HEK293T (cell line): ENCODE measurements at regions not wholly inside any gene's neighbourhood (a gene's known extent, or its start where the extent isn't known, plus 50 kb on each side); places are given as distances from the start of the nearest gene placed in this dataset.

ENCODE experiments used
- ARNT ChIP-seq: fragments of 450-650 bp; IDR thresholded peaks from 2 replicates; pipeline ENCODE4 v1.6.1; 2017; ENCODE audit warnings: mild to moderate bottlenecking
- ELF4 ChIP-seq: fragments of 450-650 bp; IDR thresholded peaks from 2 replicates; pipeline ENCODE4 v1.6.1; 2017; ENCODE audit warnings: antibody characterized with exemption
- FOXA1 ChIP-seq: fragments of 450-650 bp; IDR thresholded peaks from 2 replicates; pipeline ENCODE4 v1.6.1; 2016; ENCODE audit warnings: mild to moderate bottlenecking
- FOXK2 ChIP-seq: fragments of 450-650 bp; IDR thresholded peaks from 2 replicates; pipeline ENCODE4 v1.6.1; 2016; ENCODE audit warnings: mild to moderate bottlenecking
- FOXM1 ChIP-seq: fragments of 450-650 bp; IDR thresholded peaks from 2 replicates; pipeline ENCODE4 v1.6.1; 2017; ENCODE audit warnings: mild to moderate bottlenecking, borderline replicate concordance
- HDGF ChIP-seq: fragments of 450-650 bp; IDR thresholded peaks from 2 replicates; pipeline ENCODE4 v1.6.1; 2017; ENCODE audit warnings: antibody characterized with exemption, borderline replicate concordance
- LEF1 ChIP-seq: fragments of 450-650 bp; IDR thresholded peaks from 2 replicates; pipeline ENCODE4 v1.6.1; 2017; ENCODE audit warnings: mild to moderate bottlenecking, borderline replicate concordance
- NFRKB ChIP-seq: fragments of 450-650 bp; IDR thresholded peaks from 2 replicates; pipeline ENCODE4 v1.6.1; 2016; ENCODE audit warnings: mild to moderate bottlenecking, moderate library complexity
- PKNOX1 ChIP-seq: fragments of 450-650 bp; IDR thresholded peaks from 2 replicates; pipeline ENCODE4 v1.6.1; 2016

DNA sequence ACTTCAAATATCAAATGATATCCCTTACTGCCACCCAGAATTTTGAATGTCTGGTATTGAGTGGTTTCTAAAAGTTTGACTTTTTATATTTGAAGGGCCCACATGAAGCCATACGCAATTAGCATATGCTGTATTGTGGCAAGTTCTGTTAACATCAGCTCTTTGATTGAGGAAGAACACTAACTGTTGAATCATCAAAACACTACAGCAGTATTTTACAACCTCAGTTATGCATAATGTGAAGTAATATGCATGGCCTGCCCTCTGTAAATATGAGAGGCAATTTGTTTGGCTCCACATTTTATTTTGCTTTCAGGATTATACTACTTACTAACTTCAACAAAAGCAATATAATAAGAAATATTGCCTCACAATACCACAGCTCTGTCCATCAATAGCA is 62.2 kb upstream of the DMD start:
- TF ChIP-seq HDGF = no peak
- TF ChIP-seq FOXM1 = no peak
- TF ChIP-seq ELF4 = no peak
- no peak for TF ChIP-seq FOXK2
- TF ChIP-seq ARNT = no peak
- TF ChIP-seq PKNOX1 = no peak
- TF ChIP-seq FOXA1 = no peak
- TF ChIP-seq LEF1 = no peak
- TF ChIP-seq NFRKB = no peak
